Ishikawa (cell line): ENCODE measurements at regions not wholly inside any gene's neighbourhood (a gene's known extent, or its start where the extent isn't known, plus 50 kb on each side); places are given as distances from the start of the nearest gene placed in this dataset.

ENCODE experiments used
- CEBPB ChIP-seq: IDR thresholded peaks from 2 replicates; pipeline ENCODE4 v1.6.1; 2012
- CREB1 ChIP-seq: IDR thresholded peaks from 2 replicates; pipeline ENCODE4 v1.6.1; 2012; ENCODE audit warnings: low read depth
- EGR1 ChIP-seq: IDR thresholded peaks from 2 replicates; pipeline ENCODE4 v1.6.1; 2012
- EP300 ChIP-seq: IDR thresholded peaks from 2 replicates; pipeline ENCODE4 v1.6.1; 2012; ENCODE audit warnings: borderline replicate concordance
- FOXM1 ChIP-seq: IDR thresholded peaks from 2 replicates; pipeline ENCODE4 v1.6.1; 2012; ENCODE audit warnings: low read depth, borderline replicate concordance
- MAX ChIP-seq: IDR thresholded peaks from 2 replicates; pipeline ENCODE4 v1.6.1; 2012
- NFIC ChIP-seq: IDR thresholded peaks from 2 replicates; pipeline ENCODE4 v1.6.1; 2012
- RAD21 ChIP-seq: IDR thresholded peaks from 2 replicates; pipeline ENCODE4 v1.6.1; 2012; ENCODE audit warnings: low read depth
- REST ChIP-seq: IDR thresholded peaks from 2 replicates; pipeline ENCODE4 v1.6.1; 2012; ENCODE audit warnings: low read depth, mild to moderate bottlenecking
- TAF1 ChIP-seq: IDR thresholded peaks from 2 replicates; pipeline ENCODE4 v1.6.1; 2012; ENCODE audit warnings: low read depth, mild to moderate bottlenecking
- TCF12 ChIP-seq: IDR thresholded peaks from 2 replicates; pipeline ENCODE4 v1.6.1; 2012; ENCODE audit warnings: low read depth
- TEAD4 ChIP-seq: IDR thresholded peaks from 2 replicates; pipeline ENCODE4 v1.6.1; 2012
- USF1 ChIP-seq: IDR thresholded peaks from 2 replicates; pipeline ENCODE4 v1.6.1; 2012
- YY1 ChIP-seq: IDR thresholded peaks from 2 replicates; pipeline ENCODE4 v1.6.1; 2012; ENCODE audit warnings: low read depth
- ZBTB7A ChIP-seq: IDR thresholded peaks from 2 replicates; pipeline ENCODE4 v1.6.1; 2012; ENCODE audit warnings: low read depth

GRCh38 chr2:226478109-226478809 lies 321.4 kb downstream of the IRS1 start:
- 0 out of 2 replicates have a peak, but pooled peaks have one; percentile 13 for TF ChIP-seq TEAD4
- no peak for TF ChIP-seq TCF12
- TF ChIP-seq EGR1 = no peak

GRCh38 chr2:226477221-226478108 lies 322.2 kb downstream of the IRS1 start:
- TF ChIP-seq EGR1 (no peak), FOXM1 (no peak), CREB1 (no peak), ZBTB7A (no peak), TAF1 (no peak), CEBPB (no peak), TCF12 (no peak), NFIC (no peak), REST (no peak), MAX (no peak), USF1 (no peak), RAD21 (no peak), EP300 (no peak), YY1 (no peak), TEAD4 (no peak)

GRCh38 chr2:226475650-226476049 lies 324.0 kb downstream of the IRS1 start:
- no peak for TF ChIP-seq ZBTB7A
- TF ChIP-seq TEAD4 = peak; percentile 72; the same call in 1 of the 2 replicates

GRCh38 chr2:226474131-226474530 lies 325.5 kb downstream of the IRS1 start:
- peak; percentile 11; the same call in 1 of the 2 replicates for TF ChIP-seq MAX
- TF ChIP-seq TEAD4 = peak; percentile 44
- TF ChIP-seq EGR1 = no peak
- TF ChIP-seq EP300 = no peak

GRCh38 chr2:226471987-226472470 lies 327.6 kb downstream of the IRS1 start:
- no peak for TF ChIP-seq TAF1
- no peak for TF ChIP-seq REST
- no peak for TF ChIP-seq EGR1
- no peak for TF ChIP-seq NFIC
- no peak for TF ChIP-seq ZBTB7A
- no peak for TF ChIP-seq CEBPB
- no peak for TF ChIP-seq TEAD4

- no peak for TF ChIP-seq TEAD4
- TF ChIP-seq ZBTB7A = no peak
- TF ChIP-seq REST = no peak
- TF ChIP-seq USF1 = no peak
Measured at GRCh38 chr2:226467633-226468032, 332.0 kb downstream of the IRS1 start.
